SK-N-SH (cell line): ENCODE measurements at regions not wholly inside any gene's neighbourhood (a gene's known extent, or its start where the extent isn't known, plus 50 kb on each side); places are given as distances from the start of the nearest gene placed in this dataset.

ENCODE experiments used
- CTCF ChIA-PET: fragments of 300-600, 350-600 bp; formaldehyde crosslinking; extraction: SDS; loops from one replicate; lab custom pipeline; 2021; lab: Yijun Ruan, JAX
- POLR2A ChIA-PET: fragments of 350-600 bp; sonication (Branson Sonifier 250); formaldehyde crosslinking; extraction: SDS; loops from one replicate; lab custom pipeline; 2020; ENCODE audit warnings: antibody characterized with exemption, inconsistent platforms; lab: Yijun Ruan, JAX
- DNase-seq: peaks from one replicate; pipeline ENCODE4 v3.0.0; 2012
- H2AFZ ChIP-seq: fragments of 200-600 bp; sonication (generic); 2 replicates; pipeline ENCODE4 v1.8.1; 2016; ENCODE audit warnings: antibody characterized with exemption, mild to moderate bottlenecking, low read depth
- H3F3A ChIP-seq: fragments of 200-600 bp; sonication (generic); replicated peaks from 2 replicates; pipeline ENCODE3; 2016; ENCODE audit warnings: antibody characterized with exemption, mild to moderate bottlenecking; ENCODE audit not compliant: insufficient read depth
- H3K27ac ChIP-seq, 2 experiments: fragments of 200-500 bp in 1 of 2; fragments of 200-600 bp in 1 of 2; sonication (Bioruptor generic) in 1 of 2; sonication (generic), shearing (Covaris generic) in 1 of 2; 2 replicates each; pipeline versions ENCODE4 v1.5.1 to v1.6.1; 2014 to 2016; ENCODE audit warnings: low read depth in 2 of 2, inconsistent platforms in 1 of 2, low read length in 1 of 2, mild to moderate bottlenecking in 1 of 2, mixed read lengths in 1 of 2
- H3K27me3 ChIP-seq: fragments of 200-600 bp; sonication (generic), shearing (Covaris generic); 2 replicates; pipeline ENCODE4 v1.6.1; 2016; ENCODE audit warnings: mixed run types; ENCODE audit not compliant: insufficient read depth
- H3K36me3 ChIP-seq, 2 experiments: fragments of 200-500 bp in 1 of 2; fragments of 200-600 bp in 1 of 2; sonication (Bioruptor generic) in 1 of 2; sonication (generic) in 1 of 2; replicated peaks in 1 of 2; 2 replicates each; pipeline versions ENCODE3 to v1.5.1; 2014 to 2016; ENCODE audit warnings: low read length in 1 of 2, mild to moderate bottlenecking in 1 of 2; ENCODE audit not compliant: insufficient read depth in 2 of 2, control insufficient read depth in 1 of 2
- H3K4me1 ChIP-seq, 2 experiments: fragments of 200-500 bp in 1 of 2; fragments of 200-600 bp in 1 of 2; sonication (Bioruptor generic) in 1 of 2; sonication (generic), shearing (Covaris generic) in 1 of 2; 2 replicates each; pipeline versions ENCODE4 v1.5.1 to v1.6.1; 2014 to 2016; ENCODE audit warnings: low read depth in 1 of 2, low read length in 1 of 2, mixed run types in 1 of 2; ENCODE audit not compliant: insufficient read depth in 2 of 2, control insufficient read depth in 1 of 2
- H3K4me2 ChIP-seq: fragments of 200-600 bp; sonication (generic), shearing (Covaris generic); 2 replicates; pipeline ENCODE4 v1.6.1; 2017; ENCODE audit warnings: mixed run types
- H3K4me3 ChIP-seq, 2 experiments: fragments of 200-500 bp in 1 of 2; fragments of 200-600 bp in 1 of 2; sonication (Bioruptor generic) in 1 of 2; sonication (generic), shearing (Covaris generic) in 1 of 2; 2 replicates each; pipeline versions ENCODE4 v1.5.1 to v1.8.1; 2014 to 2016; ENCODE audit warnings: low read depth in 2 of 2, inconsistent platforms in 1 of 2, low read length in 1 of 2, mild to moderate bottlenecking in 1 of 2, mixed read lengths in 1 of 2, moderate library complexity in 1 of 2
- H3K79me2 ChIP-seq: fragments of 200-600 bp; sonication (generic); 2 replicates; pipeline ENCODE4 v1.8.1; 2017; ENCODE audit warnings: mild to moderate bottlenecking; ENCODE audit not compliant: insufficient read depth
- H3K9ac ChIP-seq: fragments of 200-600 bp; sonication (generic); 2 replicates; pipeline ENCODE4 v1.6.1; 2017; ENCODE audit warnings: mixed run types
- H3K9me2 ChIP-seq: fragments of 200-600 bp; sonication (generic); 2 replicates; pipeline ENCODE4 v1.6.1; 2017; ENCODE audit warnings: mixed run types
- H3K9me3 ChIP-seq: fragments of 200-600 bp; sonication (generic); 2 replicates; pipeline ENCODE4 v1.6.1; 2017; ENCODE audit warnings: mixed run types, mild to moderate bottlenecking, moderate library complexity
- H4K20me1 ChIP-seq: fragments of 200-600 bp; sonication (generic); 2 replicates; pipeline ENCODE4 v1.6.1; 2017; ENCODE audit warnings: mild to moderate bottlenecking, mixed run types; ENCODE audit not compliant: insufficient read depth
- CTCF ChIP-seq: fragments of 200-600 bp; sonication (generic); IDR thresholded peaks from 2 replicates; pipeline ENCODE4 v1.6.1; 2017; ENCODE audit warnings: antibody characterized with exemption, mild to moderate bottlenecking, moderate library complexity
- EP300 ChIP-seq, 2 experiments: IDR thresholded peaks; 2 replicates each; pipeline versions ENCODE4 v1.4.0 to v1.6.1; 2012; ENCODE audit warnings: borderline replicate concordance in 1 of 2, low read depth in 1 of 2, low read length in 1 of 2
- FOSL2 ChIP-seq: IDR thresholded peaks from 2 replicates; pipeline ENCODE4 v1.4.0; 2012; ENCODE audit warnings: low read depth, mild to moderate bottlenecking, moderate library complexity, borderline replicate concordance
- GABPA ChIP-seq: IDR thresholded peaks from 2 replicates; pipeline ENCODE4 v1.4.0; 2012; ENCODE audit warnings: low read depth, mild to moderate bottlenecking
- GATA2 ChIP-seq: sonication (generic); formaldehyde crosslinking; IDR thresholded peaks from 2 replicates; pipeline ENCODE4 v1.5.0; 2020; ENCODE audit warnings: mild to moderate bottlenecking, missing genetic modification reagents
- IRF3 ChIP-seq: fragments of 150-350 bp; IDR thresholded peaks from 2 replicates; pipeline ENCODE4 v1.6.1; 2016; ENCODE audit warnings: mild to moderate bottlenecking, low read depth, low read length
- MAX ChIP-seq: IDR thresholded peaks from 2 replicates; pipeline ENCODE4 v1.4.0; 2012; ENCODE audit warnings: low read depth
- MEF2A ChIP-seq: IDR thresholded peaks from 2 replicates; pipeline ENCODE4 v1.4.0; 2012; ENCODE audit warnings: low read depth, borderline replicate concordance
- NRF1 ChIP-seq: IDR thresholded peaks from 2 replicates; pipeline ENCODE4 v1.6.1; 2012; ENCODE audit warnings: low read depth, mild to moderate bottlenecking, low read length
- PBX3 ChIP-seq: IDR thresholded peaks from 2 replicates; pipeline ENCODE4; 2012
- POLR2AphosphoS5 ChIP-seq: IDR thresholded peaks from 2 replicates; pipeline ENCODE4 v1.6.1; 2012; ENCODE audit warnings: low read depth, low read length
- RAD21 ChIP-seq: IDR thresholded peaks from 2 replicates; pipeline ENCODE4 v1.6.1; 2012; ENCODE audit warnings: mild to moderate bottlenecking, low read length
- RFX5 ChIP-seq: IDR thresholded peaks from 2 replicates; pipeline ENCODE4 v1.6.1; 2012; ENCODE audit warnings: mild to moderate bottlenecking, improper control_type of control experiment, low read length
- RXRA ChIP-seq: IDR thresholded peaks from 2 replicates; pipeline ENCODE4 v1.4.0; 2012; ENCODE audit warnings: low read depth, mild to moderate bottlenecking, borderline replicate concordance
- TAF1 ChIP-seq: IDR thresholded peaks from 2 replicates; pipeline ENCODE4 v1.6.1; 2012; ENCODE audit warnings: low read depth, mild to moderate bottlenecking, low read length, moderate library complexity, borderline replicate concordance
- USF1 ChIP-seq: IDR thresholded peaks from 2 replicates; pipeline ENCODE4 v1.4.0; 2012; ENCODE audit warnings: low read depth, borderline replicate concordance
- USF2 ChIP-seq: fragments of 150-350 bp; IDR thresholded peaks from 2 replicates; pipeline ENCODE4 v1.6.1; 2017; ENCODE audit warnings: antibody characterized with exemption, low read length, low read depth, borderline replicate concordance
- YY1 ChIP-seq: IDR thresholded peaks from 2 replicates; pipeline ENCODE4 v1.4.0; 2012; ENCODE audit warnings: low read depth, mild to moderate bottlenecking
- WGBS: methylation state at CpG from one replicate; pipeline ENCODE4 v1.1.6; 2017; ENCODE audit warnings: low lambda C conversion rate; 5-methylcytosine and 5-hydroxymethylcytosine counted together

GRCh38 chr13:73479856-73480255, 421.1 kb downstream of the KLF5 start:
- no peaks in the 10 kb centered on the region for H3K27me3 ChIP-seq
- DNase-seq, result no peak
- H4K20me1 ChIP-seq, result no peaks in the 10 kb centered on the region
- H3K4me1 ChIP-seq, result no peaks in the 10 kb centered on the region
- H3K9me2 ChIP-seq, result no peaks in the 10 kb centered on the region
- ChIA-PET POLR2A (no interaction called here), CTCF (no interaction called here)
- H3F3A ChIP-seq, result no peaks in the 10 kb centered on the region
- no peaks in the 10 kb centered on the region for H3K36me3 ChIP-seq
- H3K79me2 ChIP-seq, result no peaks in the 10 kb centered on the region
- H3K27ac ChIP-seq, result no peak overlapping the region
- H3K4me2 ChIP-seq, result no peak overlapping the region
- no peak overlapping the region for H3K9ac ChIP-seq
- H2AFZ ChIP-seq, result no peak overlapping the region
- TF ChIP-seq RAD21, result no peak
- no peak for TF ChIP-seq RXRA
- no peak for TF ChIP-seq USF1
- TF ChIP-seq NRF1, result no peak
- TF ChIP-seq CTCF, result no peak
- no peak for TF ChIP-seq FOSL2
- no peak for TF ChIP-seq YY1
- TF ChIP-seq PBX3, result no peak
- no peak for TF ChIP-seq POLR2AphosphoS5
- TF ChIP-seq TAF1, result no peak
- TF ChIP-seq GATA2, result no peak
- no peak for TF ChIP-seq IRF3
- 27% methylated on average over 1 of the region's 1 CpG for whole genome bisulfite sequencing
- H3K4me3 ChIP-seq, result no peak overlapping the region
- H3K9me3 ChIP-seq, result no peaks in the 10 kb centered on the region

- H2AFZ ChIP-seq, result no peak overlapping the region
- H3K9me3 ChIP-seq, result no peaks in the 10 kb centered on the region
- H3K36me3 ChIP-seq, result no peaks in the 10 kb centered on the region
- no peak overlapping the region for H3K4me2 ChIP-seq
- no peaks in the 10 kb centered on the region for H3F3A ChIP-seq
- H4K20me1 ChIP-seq, result no peaks in the 10 kb centered on the region
- DNase-seq, result no peak
- no peaks in the 10 kb centered on the region for H3K9me2 ChIP-seq
- 50% methylated on average over 1 of the region's 1 CpG for WGBS
- CTCF ChIA-PET, result no interaction called here
- H3K79me2 ChIP-seq, result no peaks in the 10 kb centered on the region
- H3K27me3 ChIP-seq, result no peaks in the 10 kb centered on the region
- H3K4me1 ChIP-seq, result no peaks in the 10 kb centered on the region
- POLR2A ChIA-PET, result no interaction called here
- H3K9ac ChIP-seq, result no peak overlapping the region
- H3K4me3 ChIP-seq, result no peak overlapping the region
- no peak overlapping the region for H3K27ac ChIP-seq
- TF ChIP-seq GABPA (no peak), FOSL2 (no peak), TAF1 (no peak), RFX5 (no peak), MEF2A (no peak), USF2 (no peak), MAX (no peak), CTCF (no peak), POLR2AphosphoS5 (no peak), EP300 (IDR thresholded peaks at IDR 0.05; ENCODE audit: borderline replicate concordance in 1 of 2, low read depth in 1 of 2, low read length in 1 of 2) (no peak)
Measured at GRCh38 chr13:73479351-73479750, 420.5 kb downstream of the KLF5 start.
